A549 (cell line): ENCODE measurements at regions not wholly inside any gene's neighbourhood (a gene's known extent, or its start where the extent isn't known, plus 50 kb on each side); places are given as distances from the start of the nearest gene placed in this dataset.

Experiments used
- ATAC-seq, 2 experiments: fragments of 200-7000 bp in 1 of 2; fragments of >200 bp in 1 of 2; cut with Nextera tagmentation in 1 of 2; cut with Tn5 transposase in 1 of 2; 3 replicates each; pipeline versions ENCODE4 v1.8.0 to v1.9.1; 2018 to 2020; ENCODE audit warnings: mild to moderate bottlenecking in 1 of 2, moderate library complexity in 1 of 2
- CTCF ChIA-PET: fragments of 300-600 bp; sonication (Branson Sonifier 250); formaldehyde crosslinking; extraction: SDS; loops from one replicate; lab custom pipeline; 2021; ENCODE audit warnings: antibody characterized with exemption, inconsistent platforms; lab: Yijun Ruan, JAX
- POLR2A ChIA-PET: fragments of 350-600 bp; formaldehyde crosslinking; extraction: SDS; loops from one replicate; lab custom pipeline; 2021; ENCODE audit warnings: antibody characterized with exemption, inconsistent platforms; lab: Yijun Ruan, JAX
- DNase-seq, 2 experiments: peaks; one replicate each; pipeline versions ENCODE4 v3.0.0 to v3.0.0-alpha.2; 2011 to 2016; ENCODE audit warnings: low read depth in 1 of 2, low spot score in 1 of 2
- FAIRE-seq: peaks from 2 replicates; lab custom pipeline; 2011; peaks lifted over from hg19 to GRCh38; lab: Jason Lieb, UNC
- H3K27ac ChIP-seq, 2 experiments: fragments of >200 bp; sonication (Bioruptor Twin); formaldehyde crosslinking; 3 replicates each; pipeline ENCODE4 v1.5.1; 2016 to 2017
- H3K4me1 ChIP-seq: fragments of >200 bp; sonication (Bioruptor Twin); formaldehyde crosslinking; 3 replicates; pipeline ENCODE4 v1.6.1; 2016
- H3K4me2 ChIP-seq: fragments of >200 bp; sonication (Bioruptor Twin); formaldehyde crosslinking; 3 replicates; pipeline ENCODE4 v1.6.1; 2016
- H3K4me3 ChIP-seq: fragments of >200 bp; sonication (Bioruptor Twin); formaldehyde crosslinking; 3 replicates; pipeline ENCODE4 v1.5.1; 2016
- H3K9me3 ChIP-seq: fragments of >200 bp; sonication (Bioruptor Twin); formaldehyde crosslinking; 3 replicates; pipeline ENCODE4 v1.6.1; 2016
- ATOH8 ChIP-seq: fragments of 250-450 bp; sonication (Bioruptor Pico); IDR thresholded peaks from 2 replicates; pipeline ENCODE4 v1.5.0; 2020; ENCODE audit warnings: low read depth, mild to moderate bottlenecking, moderate library complexity
- BCL3 ChIP-seq: fragments of >200 bp; sonication (Bioruptor Twin); formaldehyde crosslinking; IDR thresholded peaks from 3 replicates; pipeline ENCODE4 v1.6.1; 2016
- BHLHE40 ChIP-seq: IDR thresholded peaks from 2 replicates; pipeline ENCODE4 v1.6.1; 2012; ENCODE audit warnings: low read depth, low read length, inconsistent platforms
- CBX8 ChIP-seq: fragments of 200-600 bp; sonication (generic); IDR thresholded peaks from 2 replicates; pipeline ENCODE4 v1.6.1; 2016
- CHD2 ChIP-seq: fragments of 150-350 bp; IDR thresholded peaks from 2 replicates; pipeline ENCODE4 v1.6.1; 2014; ENCODE audit warnings: low read length; ENCODE audit not compliant: partially characterized antibody
- CHD4 ChIP-seq: fragments of 200-600 bp; sonication (generic); IDR thresholded peaks from 2 replicates; pipeline ENCODE4 v1.6.1; 2016; ENCODE audit warnings: antibody characterized with exemption, mild to moderate bottlenecking, borderline replicate concordance
- CTCF ChIP-seq: fragments of >200 bp; sonication (Bioruptor Twin); formaldehyde crosslinking; IDR thresholded peaks from 3 replicates; pipeline ENCODE4 v1.5.1; 2016
- EHF ChIP-seq: fragments of 250-450 bp; sonication (Bioruptor Pico); IDR thresholded peaks from 2 replicates; pipeline ENCODE4 v1.5.0; 2020; ENCODE audit warnings: mild to moderate bottlenecking
- ELK1 ChIP-seq: fragments of 150-350 bp; IDR thresholded peaks from 2 replicates; pipeline ENCODE4 v1.6.1; 2014; ENCODE audit warnings: low read depth, mild to moderate bottlenecking, low read length
- EP300 ChIP-seq, 2 experiments: fragments of >200 bp; sonication (Bioruptor Twin); formaldehyde crosslinking; IDR thresholded peaks; 2 replicates in 1 of 2; 3 replicates in 1 of 2; pipeline ENCODE4 v1.6.1; 2016 to 2017
- ESRRA ChIP-seq: fragments of 150-350 bp; IDR thresholded peaks from 2 replicates; pipeline ENCODE4 v1.6.1; 2014; ENCODE audit warnings: mild to moderate bottlenecking, low read length, borderline replicate concordance
- FOSL2 ChIP-seq, 2 experiments: fragments of 450-650 bp in 1 of 2; fragments of >200 bp in 1 of 2; sonication (Bioruptor Twin) in 1 of 2; formaldehyde crosslinking; IDR thresholded peaks; 2 replicates each; pipeline versions ENCODE4 v1.5.0 to v1.6.1; 2016 to 2020; ENCODE audit warnings: mild to moderate bottlenecking in 1 of 2, moderate library complexity in 1 of 2
- FOXS1 ChIP-seq: fragments of 250-450 bp; sonication (Bioruptor Pico); IDR thresholded peaks from 2 replicates; pipeline ENCODE4 v1.5.0; 2020; ENCODE audit warnings: mild to moderate bottlenecking, moderate library complexity
- GATA3 ChIP-seq: IDR thresholded peaks from 2 replicates; pipeline ENCODE4 v1.6.1; 2012; ENCODE audit warnings: borderline replicate concordance
- HDAC2 ChIP-seq: fragments of 200-600 bp; sonication (generic); IDR thresholded peaks from 2 replicates; pipeline ENCODE4 v1.6.1; 2016
- HMGXB4 ChIP-seq: fragments of 250-450 bp; sonication (Bioruptor Pico); IDR thresholded peaks from 2 replicates; pipeline ENCODE4 v1.5.0; 2021; ENCODE audit warnings: mild to moderate bottlenecking, moderate library complexity, borderline replicate concordance
- HOXA7 ChIP-seq: fragments of 250-450 bp; sonication (Bioruptor Pico); IDR thresholded peaks from 2 replicates; pipeline ENCODE4 v1.5.0; 2020; ENCODE audit warnings: mild to moderate bottlenecking, moderate library complexity
- HOXB5 ChIP-seq: fragments of 250-450 bp; sonication (Bioruptor Pico); IDR thresholded peaks from 2 replicates; pipeline ENCODE4 v1.5.0; 2020; ENCODE audit warnings: mild to moderate bottlenecking, moderate library complexity
- JUN ChIP-seq, 2 experiments: fragments of >200 bp; sonication (Bioruptor Twin); formaldehyde crosslinking; IDR thresholded peaks; 2 replicates in 1 of 2; 3 replicates in 1 of 2; pipeline ENCODE4 v1.6.1; 2016 to 2017
- KDM1A ChIP-seq: fragments of 200-600 bp; sonication (generic); IDR thresholded peaks from 2 replicates; pipeline ENCODE4 v1.6.1; 2016; ENCODE audit warnings: low read depth, mild to moderate bottlenecking
- NFE2L2 ChIP-seq: fragments of 150-350 bp; conservative IDR thresholded peaks from 2 replicates; pipeline ENCODE4 v1.6.1; 2014; ENCODE audit warnings: low read length
- PHF8 ChIP-seq: fragments of 200-600 bp; sonication (generic); IDR thresholded peaks from 2 replicates; pipeline ENCODE4 v1.6.1; 2016; ENCODE audit warnings: low read depth, mild to moderate bottlenecking, antibody characterized with exemption, moderate library complexity, borderline replicate concordance
- RARB ChIP-seq: fragments of 250-450 bp; sonication (Bioruptor Pico); IDR thresholded peaks from 2 replicates; pipeline ENCODE4 v1.8.0; 2021; ENCODE audit warnings: mild to moderate bottlenecking, moderate library complexity
- RCOR1 ChIP-seq: fragments of 150-350 bp; IDR thresholded peaks from 2 replicates; pipeline ENCODE4 v1.6.1; 2014; ENCODE audit warnings: antibody characterized with exemption, low read length, low read depth
- SREBF2 ChIP-seq: fragments of 450-650 bp; IDR thresholded peaks from 2 replicates; pipeline ENCODE4 v1.6.1; 2014; ENCODE audit warnings: mild to moderate bottlenecking, moderate library complexity
- USF2 ChIP-seq: fragments of 450-650 bp; IDR thresholded peaks from 2 replicates; pipeline ENCODE4 v1.6.1; 2014; ENCODE audit warnings: antibody characterized with exemption
- ZFP36 ChIP-seq: fragments of 450-650 bp; IDR thresholded peaks from 2 replicates; pipeline ENCODE4 v1.6.1; 2014; ENCODE audit warnings: borderline replicate concordance; ENCODE audit not compliant: partially characterized antibody
- ZNF302 ChIP-seq: fragments of 250-450 bp; sonication (Bioruptor Pico); IDR thresholded peaks from 2 replicates; pipeline ENCODE4 v1.9.0; 2021; ENCODE audit warnings: inconsistent platforms, mild to moderate bottlenecking, moderate library complexity
- ZSCAN20 ChIP-seq: fragments of 250-450 bp; sonication (Bioruptor Pico); IDR thresholded peaks from 2 replicates; pipeline ENCODE4 v1.8.0; 2022; ENCODE audit warnings: mild to moderate bottlenecking, moderate library complexity
- WGBS: methylation state at CpG from one replicate; pipeline ENCODE4 v1.1.6; 2017; ENCODE audit errors: missing lambda C conversion rate; 5-methylcytosine and 5-hydroxymethylcytosine counted together

- H3K9me3 ChIP-seq: peaks cover 9% of the 10 kb centered on the region; the same call in 1 of the 3 replicates
- TF ChIP-seq SREBF2: no peak
- TF ChIP-seq KDM1A: no peak
- no peak for TF ChIP-seq ZNF302
- TF ChIP-seq PHF8: no peak
- no peak for TF ChIP-seq GATA3
- TF ChIP-seq ATOH8 (CRISPR knock-in tag): no peak
- TF ChIP-seq CHD2: no peak
- no peak for TF ChIP-seq ESRRA
- TF ChIP-seq HOXB5 (CRISPR knock-in tag): no peak
- no peak for TF ChIP-seq BCL3
- no peak for TF ChIP-seq HDAC2
- TF ChIP-seq NFE2L2: no peak
- no peak for TF ChIP-seq USF2
- no peak for TF ChIP-seq CHD4
- TF ChIP-seq JUN (IDR thresholded peaks at IDR 0.05): no peak
- no peak for TF ChIP-seq CTCF
- TF ChIP-seq ZFP36: no peak
- WGBS: 68% methylated on average over 5 of the region's 5 CpGs
- FAIRE-seq (no peak), ATAC-seq (no peak), DNase-seq (no peak)
- no peak overlapping the region for H3K27ac ChIP-seq
- no peaks in the 10 kb centered on the region for H3K4me1 ChIP-seq
- no peak overlapping the region for H3K4me2 ChIP-seq
- POLR2A ChIA-PET: no interaction called here
- H3K4me3 ChIP-seq: no peak overlapping the region
- CTCF ChIA-PET: interaction anchor here (0.6 to 2.9 kb wide), 4 partner anchors 10 to 817 kb away, joined by 3 to 10 read pairs (median 3); no protein-coding TSS in a partner anchor
Observed at GRCh38 chr16:73215678-73216377, 167.9 kb upstream of the ZFHX3 start.

- Histone ChIP-seq H3K9me3 (peaks cover 9% of the 10 kb centered on the region; the same call in 1 of the 3 replicates), H3K4me1 (no peaks in the 10 kb centered on the region), H3K4me3 (no peak overlapping the region), H3K4me2 (no peak overlapping the region), H3K27ac (no peak overlapping the region)
- CTCF ChIA-PET: interaction anchor here (1.5 to 2.9 kb wide), 2 partner anchors 10 to 382 kb away, joined by 3 to 10 read pairs; no protein-coding TSS in a partner anchor
- ATAC-seq: no peak
- FAIRE-seq: no peak
- DNase-seq: no peak
- 65% methylated on average over 3 of the region's 3 CpGs for WGBS
- POLR2A ChIA-PET: no interaction called here
- TF ChIP-seq ELK1: no peak
- TF ChIP-seq BHLHE40: no peak
- TF ChIP-seq RCOR1: no peak
- TF ChIP-seq FOXS1 (CRISPR knock-in tag): no peak
- no peak for TF ChIP-seq EP300 (IDR thresholded peaks at IDR 0.05)
- TF ChIP-seq FOSL2 (IDR thresholded peaks at IDR 0.05): no peak
- no peak for TF ChIP-seq FOSL2 (CRISPR knock-in tag; IDR thresholded peaks at IDR 0.05)
- no peak for TF ChIP-seq ZSCAN20 (CRISPR knock-in tag)
- TF ChIP-seq CBX8: no peak
- no peak for TF ChIP-seq SREBF2
- no peak for TF ChIP-seq RARB (CRISPR knock-in tag)
- no peak for TF ChIP-seq HOXA7 (CRISPR knock-in tag)
- TF ChIP-seq HMGXB4 (CRISPR knock-in tag): no peak
- no peak for TF ChIP-seq ZFP36
- TF ChIP-seq JUN (IDR thresholded peaks at IDR 0.05): no peak
- no peak for TF ChIP-seq EHF (CRISPR knock-in tag)
Observed at GRCh38 chr16:73214825-73215677, 167.1 kb upstream of the ZFHX3 start.
